Thymus (tissue), 11 donors: ENCODE measurements at regions not wholly inside any gene's neighbourhood (a gene's known extent, or its start where the extent isn't known, plus 50 kb on each side); places are given as distances from the start of the nearest gene placed in this dataset.

Source experiments
- DNase-seq, 9 donors: peaks; one replicate each; pipeline ENCODE4 v3.0.0-alpha.2; 2013; ENCODE audit warnings: low spot score in 9 of 9, low read depth in 6 of 9, missing footprints in 1 of 9
- H3K27ac ChIP-seq, 2 donors: one replicate each; pipeline ENCODE4 v1.5.1; 2013; ENCODE audit warnings: control low read depth in 1 of 2, low read depth in 1 of 2, low read length in 1 of 2, mild to moderate bottlenecking in 1 of 2, moderate library complexity in 1 of 2
- H3K27me3 ChIP-seq, 2 donors: one replicate each; pipeline ENCODE4 v1.5.1; 2013; ENCODE audit warnings: low read length in 1 of 2; ENCODE audit not compliant: control insufficient read depth in 2 of 2, insufficient read depth in 1 of 2
- H3K36me3 ChIP-seq, 2 donors: one replicate each; pipeline ENCODE4 v1.5.1; 2013; ENCODE audit warnings: low read length in 1 of 2, mild to moderate bottlenecking in 1 of 2, moderate library complexity in 1 of 2; ENCODE audit not compliant: control insufficient read depth in 2 of 2, insufficient read depth in 2 of 2
- H3K4me1 ChIP-seq, 2 donors: one replicate each; pipeline ENCODE4 v1.5.1; 2013; ENCODE audit warnings: low read length in 2 of 2; ENCODE audit not compliant: control insufficient read depth in 2 of 2, insufficient read depth in 2 of 2
- H3K4me3 ChIP-seq, 2 donors: one replicate each; pipeline ENCODE4 v1.5.1; 2013; ENCODE audit warnings: low read length in 2 of 2, control low read depth in 1 of 2, mild to moderate bottlenecking in 1 of 2
- H3K9me3 ChIP-seq, 2 donors: one replicate each; pipeline ENCODE4 v1.5.1; 2013; ENCODE audit warnings: low read length in 1 of 2, mild to moderate bottlenecking in 1 of 2; ENCODE audit not compliant: control insufficient read depth in 2 of 2, insufficient read depth in 1 of 2
- WGBS: extraction: QIAGEN DNeasy Blood & Tissue Kit; methylation state at CpG from one replicate; pipeline ENCODE4 v1.1.7; 2013; 5-methylcytosine and 5-hydroxymethylcytosine counted together
- donor health status: healthy.

DNA sequence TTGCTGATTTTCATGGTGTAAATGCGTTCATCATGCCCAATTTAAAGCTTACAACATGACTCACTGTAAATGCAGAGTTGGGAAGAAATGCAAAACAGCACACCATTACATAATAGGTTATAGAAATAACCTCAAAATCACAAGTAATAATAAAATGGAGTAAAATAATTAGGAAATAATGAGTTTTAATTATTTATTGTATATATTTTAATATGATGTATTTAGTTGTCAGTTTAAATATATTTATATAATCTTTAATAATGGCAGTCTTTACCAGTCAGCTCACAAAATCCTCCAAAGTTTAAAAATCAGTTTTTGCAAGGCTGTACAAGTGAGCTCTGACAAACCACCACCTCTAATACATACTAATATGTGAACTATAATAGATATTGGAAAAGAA is 180.2 kb downstream of the RND3 start:
- WGBS = 83% methylated on average over 1 of the region's 1 CpG
- H3K27me3 ChIP-seq = no peaks in the 10 kb centered on the region
- H3K4me3 ChIP-seq = no peak overlapping the region
- DNase-seq = no peak
- no peaks in the 10 kb centered on the region for H3K36me3 ChIP-seq
- H3K27ac ChIP-seq = no peak overlapping the region
- peaks cover 0 to 29% of the 10 kb centered on the region in 2 donors for H3K9me3 ChIP-seq
- H3K4me1 ChIP-seq = no peaks in the 10 kb centered on the region

DNA sequence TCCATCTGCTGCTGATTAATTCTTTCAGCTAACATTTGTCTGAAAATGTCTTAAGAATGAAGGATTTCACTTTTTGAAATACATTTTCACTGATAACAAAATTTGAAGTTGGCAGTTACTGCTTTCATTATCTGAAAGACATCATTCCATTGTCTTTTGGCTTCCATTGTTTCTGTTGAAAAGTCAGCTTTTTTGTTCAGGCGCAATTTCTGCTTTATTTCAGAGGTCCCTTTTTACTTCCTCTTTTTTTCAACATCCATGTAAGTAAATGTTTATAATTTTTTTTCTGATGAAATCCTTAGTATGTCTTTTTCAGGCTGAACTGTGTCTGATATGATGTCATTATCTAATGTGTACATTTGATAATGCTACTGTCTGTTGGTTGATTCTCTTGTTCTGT is 184.2 kb downstream of the RND3 start:
- WGBS = 74% methylated on average over 1 of the region's 1 CpG
- DNase-seq = no peak
- H3K4me3 ChIP-seq = no peak overlapping the region
- H3K4me1 ChIP-seq = no peaks in the 10 kb centered on the region
- H3K36me3 ChIP-seq = no peaks in the 10 kb centered on the region
- no peaks in the 10 kb centered on the region for H3K27me3 ChIP-seq
- H3K9me3 ChIP-seq = peaks cover 0 to 8% of the 10 kb centered on the region in 2 donors
- H3K27ac ChIP-seq = no peak overlapping the region

DNA sequence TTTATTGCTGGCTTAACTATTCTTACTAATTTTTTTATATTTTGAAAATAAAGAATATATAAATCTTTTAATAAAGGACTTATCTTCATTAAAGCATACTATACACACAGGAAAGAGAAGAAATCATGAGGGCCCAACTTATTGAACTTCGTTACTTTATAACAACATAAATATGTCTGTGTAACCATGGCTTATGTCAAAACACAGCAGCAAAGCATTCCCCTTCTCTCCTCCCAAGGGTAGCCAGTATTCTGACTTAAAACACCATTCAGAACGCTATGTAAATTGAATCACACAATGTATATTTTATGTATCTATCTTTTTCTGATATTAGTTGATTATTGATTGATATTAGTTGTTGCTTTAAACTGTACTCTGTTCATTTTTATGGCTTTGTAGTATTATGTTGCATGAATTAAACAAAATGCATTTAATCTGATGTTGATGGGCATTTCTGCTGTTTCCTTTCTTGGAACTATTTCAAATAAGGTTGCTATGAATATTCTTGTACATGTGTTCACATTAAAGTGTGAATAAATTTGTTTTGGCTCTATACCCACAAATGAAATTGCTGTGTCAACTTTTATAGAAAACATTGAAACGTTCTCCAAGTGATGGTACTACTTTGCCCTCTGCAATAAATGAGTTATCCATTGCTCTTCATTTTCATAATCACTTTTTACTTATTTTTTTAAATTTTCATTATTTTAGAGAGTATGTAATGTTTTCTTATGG is 188.7 kb downstream of the RND3 start:
- no peak overlapping the region for H3K27ac ChIP-seq
- no peaks in the 10 kb centered on the region for H3K4me1 ChIP-seq
- H3K36me3 ChIP-seq = no peaks in the 10 kb centered on the region
- H3K27me3 ChIP-seq = no peaks in the 10 kb centered on the region
- WGBS = 86% methylated on average over 3 of the region's 3 CpGs
- H3K4me3 ChIP-seq = no peak overlapping the region
- DNase-seq = no peak
- H3K9me3 ChIP-seq = no peaks in the 10 kb centered on the region

DNA sequence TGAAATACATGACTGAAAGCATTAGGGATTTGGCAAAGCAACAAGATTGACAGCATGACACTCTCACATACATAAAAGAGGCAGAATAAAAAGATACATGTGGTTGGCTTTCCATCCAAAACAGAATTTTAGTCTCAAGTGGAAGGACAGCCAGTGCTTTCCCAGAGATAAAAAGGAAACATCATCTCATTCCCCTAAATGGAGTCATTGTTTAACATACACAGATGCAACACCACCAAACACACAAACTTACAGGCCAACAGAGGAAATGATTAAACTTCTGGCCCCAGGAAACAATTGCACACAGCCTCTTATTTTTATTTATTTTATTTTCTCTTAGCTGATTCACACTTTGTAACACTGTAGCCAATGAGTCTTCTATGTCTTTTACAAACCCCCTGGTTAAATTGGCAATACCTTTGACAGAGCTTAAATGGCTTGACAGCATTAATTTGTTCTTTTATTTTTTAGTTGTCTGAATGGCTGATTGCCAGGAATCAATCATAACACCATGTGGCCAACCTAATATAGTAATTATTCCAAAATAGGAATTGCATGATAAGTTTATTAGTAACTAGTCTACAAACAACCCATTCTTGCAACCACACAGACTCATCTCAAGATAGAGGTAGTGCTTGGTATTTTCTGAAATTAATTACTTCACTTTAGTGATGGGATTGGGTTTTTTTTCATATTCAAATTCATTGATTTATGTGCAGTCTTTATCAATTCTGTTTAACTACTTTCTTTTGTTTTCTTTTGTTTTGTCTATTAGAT is 190.5 kb downstream of the RND3 start:
- no peak for DNase-seq
- no peaks in the 10 kb centered on the region for H3K36me3 ChIP-seq
- H3K4me1 ChIP-seq = no peaks in the 10 kb centered on the region
- H3K27ac ChIP-seq = no peak overlapping the region
- no peaks in the 10 kb centered on the region for H3K9me3 ChIP-seq
- no peak overlapping the region for H3K4me3 ChIP-seq
- no peaks in the 10 kb centered on the region for H3K27me3 ChIP-seq

DNA sequence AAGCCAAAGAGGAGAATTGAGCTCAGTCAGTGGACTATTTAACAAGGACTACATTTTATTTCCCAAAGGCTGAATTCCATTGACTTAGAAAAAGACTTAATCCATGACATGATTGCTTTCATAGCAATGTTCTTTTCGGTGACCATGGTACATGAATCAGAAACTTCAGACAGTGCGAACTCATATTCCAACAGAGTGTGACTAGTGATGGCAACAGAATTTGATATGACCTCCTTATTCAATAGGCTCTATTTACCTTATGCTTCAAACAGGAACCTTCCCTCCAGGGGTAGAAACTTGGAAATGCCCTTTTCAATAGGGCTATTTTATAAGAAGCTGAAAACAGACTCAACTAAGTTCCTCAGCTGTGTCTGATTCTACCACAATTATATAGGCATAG is 191.9 kb downstream of the RND3 start:
- Histone ChIP-seq H3K27ac (no peak overlapping the region), H3K36me3 (no peaks in the 10 kb centered on the region), H3K27me3 (no peaks in the 10 kb centered on the region), H3K9me3 (no peaks in the 10 kb centered on the region), H3K4me3 (no peak overlapping the region), H3K4me1 (no peaks in the 10 kb centered on the region)
- WGBS = 95% methylated on average over 2 of the region's 2 CpGs
- DNase-seq = no peak

DNA sequence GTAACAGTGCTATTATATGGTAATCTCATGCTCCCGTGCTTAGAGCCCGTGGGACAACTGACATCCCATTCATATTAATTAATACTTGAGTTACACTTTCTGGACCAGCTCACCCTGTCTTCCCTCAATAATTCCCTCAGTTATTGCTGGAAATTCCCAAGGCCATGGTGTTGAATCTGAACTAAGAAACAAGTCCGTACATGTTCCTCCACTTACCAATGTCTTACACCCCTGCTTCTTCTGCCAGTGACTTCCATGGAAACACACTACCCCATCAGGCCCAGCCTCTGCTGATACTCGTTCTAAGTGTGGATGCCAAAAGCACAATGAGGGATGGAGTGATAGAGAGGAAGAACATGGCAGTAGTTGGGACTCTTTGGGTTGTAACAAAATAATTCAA is 193.7 kb downstream of the RND3 start:
- Histone ChIP-seq H3K4me1 (no peaks in the 10 kb centered on the region), H3K27ac (no peak overlapping the region), H3K36me3 (no peaks in the 10 kb centered on the region), H3K9me3 (no peaks in the 10 kb centered on the region), H3K27me3 (no peaks in the 10 kb centered on the region), H3K4me3 (no peak overlapping the region)
- 78% methylated on average over 4 of the region's 4 CpGs for WGBS
- no peak for DNase-seq

DNA sequence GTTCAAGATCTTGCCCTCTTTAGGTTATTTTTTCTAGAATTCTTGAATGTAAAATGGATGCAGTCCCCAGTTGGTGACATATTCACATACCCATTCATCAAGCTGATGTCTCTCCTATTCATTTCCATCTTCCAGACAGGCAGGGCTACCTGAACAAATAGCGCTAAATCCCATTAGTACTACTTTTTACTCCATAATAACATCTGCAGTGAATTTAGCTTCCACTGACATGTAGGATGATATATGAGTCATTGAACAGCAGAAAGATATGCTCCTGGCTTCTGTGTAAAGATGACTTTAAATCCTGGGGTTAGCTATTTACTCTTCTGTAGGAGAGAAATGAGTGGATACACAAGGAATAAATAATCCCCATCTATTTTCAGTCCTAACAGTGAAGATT is 194.7 kb downstream of the RND3 start:
- DNase-seq = no peak
- H3K27me3 ChIP-seq = no peaks in the 10 kb centered on the region
- no peaks in the 10 kb centered on the region for H3K36me3 ChIP-seq
- H3K27ac ChIP-seq = no peak overlapping the region
- H3K4me3 ChIP-seq = no peak overlapping the region
- WGBS = 94% methylated on average over 1 of the region's 1 CpG
- H3K4me1 ChIP-seq = no peaks in the 10 kb centered on the region
- H3K9me3 ChIP-seq = no peaks in the 10 kb centered on the region

DNA sequence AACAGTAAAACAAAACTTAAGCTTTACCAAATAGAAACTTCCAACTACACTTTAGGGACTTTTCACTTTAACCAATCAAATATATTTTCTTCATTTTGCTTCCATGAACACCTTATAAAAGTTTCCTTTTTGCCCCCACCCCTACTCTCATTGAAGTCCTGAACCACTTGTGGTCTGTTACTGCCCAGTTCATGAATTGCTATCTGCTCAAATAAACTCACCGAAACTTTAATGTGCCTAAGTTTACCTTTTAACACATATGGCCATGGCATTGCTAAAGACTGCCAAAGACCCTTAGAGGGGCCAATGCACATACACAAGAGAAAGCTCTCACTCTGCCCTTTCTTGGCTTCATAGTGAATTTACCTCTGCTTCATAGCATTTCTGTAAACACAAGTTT is 195.3 kb downstream of the RND3 start:
- DNase-seq = no peak
- no peaks in the 10 kb centered on the region for H3K9me3 ChIP-seq
- H3K27ac ChIP-seq = no peak overlapping the region
- H3K4me1 ChIP-seq = no peaks in the 10 kb centered on the region
- no peaks in the 10 kb centered on the region for H3K27me3 ChIP-seq
- H3K4me3 ChIP-seq = no peak overlapping the region
- H3K36me3 ChIP-seq = no peaks in the 10 kb centered on the region
- 99% methylated on average over 1 of the region's 1 CpG for WGBS

DNA sequence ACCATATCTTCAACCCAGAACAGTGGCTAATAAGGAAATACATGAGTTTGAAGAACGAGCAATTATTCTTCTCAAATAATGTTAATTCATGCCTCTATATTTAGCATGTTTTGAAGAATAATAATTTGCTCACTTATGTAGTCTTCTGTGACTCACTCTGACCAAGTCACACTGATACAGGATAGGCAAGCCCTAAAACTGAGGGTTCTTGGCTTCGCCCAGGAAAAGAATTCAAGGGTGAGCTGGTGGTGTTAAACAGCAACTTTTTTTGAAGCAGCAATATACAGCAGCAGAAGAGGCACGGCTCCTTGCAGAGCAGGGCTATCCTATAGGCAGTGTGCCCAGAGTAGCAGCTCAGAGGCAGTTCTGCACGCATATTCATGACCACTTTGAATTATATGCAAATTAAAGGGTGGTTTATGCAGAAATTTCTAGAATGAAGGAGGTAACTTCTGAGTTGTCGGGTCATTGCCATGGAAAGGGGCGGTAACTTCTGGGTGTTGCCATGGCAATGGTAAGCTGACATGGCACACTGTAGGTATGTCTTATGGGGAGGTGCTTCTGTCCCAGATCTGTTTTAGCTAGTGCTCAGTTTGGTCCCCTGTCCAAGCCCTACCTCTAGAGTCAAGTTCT is 200.6 kb downstream of the RND3 start:
- WGBS = 91% methylated on average over 6 of the region's 6 CpGs
- Histone ChIP-seq H3K4me3 (no peak overlapping the region), H3K4me1 (no peaks in the 10 kb centered on the region), H3K27ac (no peak overlapping the region), H3K27me3 (no peaks in the 10 kb centered on the region), H3K36me3 (no peaks in the 10 kb centered on the region), H3K9me3 (no peaks in the 10 kb centered on the region)
- DNase-seq = no peak
